ENCODE measurements at regions not wholly inside any gene's neighbourhood (a gene's known extent, or its start where the extent isn't known, plus 50 kb on each side); places are given as distances from the start of the nearest gene placed in this dataset.

DNA sequence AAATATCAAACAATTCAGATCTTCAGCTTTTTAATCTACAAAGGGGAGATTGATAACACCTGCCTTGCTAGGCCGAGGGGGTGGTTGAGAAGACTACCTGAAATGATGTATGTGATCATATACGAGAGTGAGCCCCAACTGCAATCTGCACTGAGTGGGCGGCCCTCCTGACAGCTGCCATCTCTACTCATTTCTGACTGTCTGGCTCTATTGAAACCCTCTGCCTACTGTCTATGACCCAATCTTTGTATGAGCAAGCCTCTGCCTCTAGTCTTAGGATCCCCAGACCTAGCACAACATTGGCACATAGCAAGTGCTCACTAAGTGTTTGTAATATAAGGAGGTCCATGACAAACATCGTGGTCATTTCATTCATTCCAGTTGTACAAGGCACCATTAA, 144.4 kb upstream of the NR2F2 start:
- TF ChIP-seq, protein P1, sequence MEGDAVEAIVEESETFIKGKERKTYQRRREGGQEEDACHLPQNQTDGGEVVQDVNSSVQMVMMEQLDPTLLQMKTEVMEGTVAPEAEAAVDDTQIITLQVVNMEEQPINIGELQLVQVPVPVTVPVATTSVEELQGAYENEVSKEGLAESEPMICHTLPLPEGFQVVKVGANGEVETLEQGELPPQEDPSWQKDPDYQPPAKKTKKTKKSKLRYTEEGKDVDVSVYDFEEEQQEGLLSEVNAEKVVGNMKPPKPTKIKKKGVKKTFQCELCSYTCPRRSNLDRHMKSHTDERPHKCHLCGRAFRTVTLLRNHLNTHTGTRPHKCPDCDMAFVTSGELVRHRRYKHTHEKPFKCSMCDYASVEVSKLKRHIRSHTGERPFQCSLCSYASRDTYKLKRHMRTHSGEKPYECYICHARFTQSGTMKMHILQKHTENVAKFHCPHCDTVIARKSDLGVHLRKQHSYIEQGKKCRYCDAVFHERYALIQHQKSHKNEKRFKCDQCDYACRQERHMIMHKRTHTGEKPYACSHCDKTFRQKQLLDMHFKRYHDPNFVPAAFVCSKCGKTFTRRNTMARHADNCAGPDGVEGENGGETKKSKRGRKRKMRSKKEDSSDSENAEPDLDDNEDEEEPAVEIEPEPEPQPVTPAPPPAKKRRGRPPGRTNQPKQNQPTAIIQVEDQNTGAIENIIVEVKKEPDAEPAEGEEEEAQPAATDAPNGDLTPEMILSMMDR (IDR thresholded peaks at IDR 0.05) = no peak
- TF ChIP-seq POLR2A (IDR thresholded peaks at IDR 0.05) (no peak), POLR2AphosphoS5 (IDR thresholded peaks at IDR 0.05) (no peak), EP300 (IDR thresholded peaks at IDR 0.05) (no peak)
- no peaks in the 10 kb centered on the region for H3K9me3 ChIP-seq
- no peak for DNase-seq (ENCODE audit: low spot score in 2 of 2)
- H3K27me3 ChIP-seq = no peaks in the 10 kb centered on the region
- WGBS = 93% methylated on average over 4 of the region's 4 CpGs
- peaks cover 12% of the 10 kb centered on the region for H3K4me1 ChIP-seq
- H3K36me3 ChIP-seq = no peaks in the 10 kb centered on the region
- H3K27ac ChIP-seq = no peak overlapping the region
- H3K4me3 ChIP-seq = no peak overlapping the region

DNA sequence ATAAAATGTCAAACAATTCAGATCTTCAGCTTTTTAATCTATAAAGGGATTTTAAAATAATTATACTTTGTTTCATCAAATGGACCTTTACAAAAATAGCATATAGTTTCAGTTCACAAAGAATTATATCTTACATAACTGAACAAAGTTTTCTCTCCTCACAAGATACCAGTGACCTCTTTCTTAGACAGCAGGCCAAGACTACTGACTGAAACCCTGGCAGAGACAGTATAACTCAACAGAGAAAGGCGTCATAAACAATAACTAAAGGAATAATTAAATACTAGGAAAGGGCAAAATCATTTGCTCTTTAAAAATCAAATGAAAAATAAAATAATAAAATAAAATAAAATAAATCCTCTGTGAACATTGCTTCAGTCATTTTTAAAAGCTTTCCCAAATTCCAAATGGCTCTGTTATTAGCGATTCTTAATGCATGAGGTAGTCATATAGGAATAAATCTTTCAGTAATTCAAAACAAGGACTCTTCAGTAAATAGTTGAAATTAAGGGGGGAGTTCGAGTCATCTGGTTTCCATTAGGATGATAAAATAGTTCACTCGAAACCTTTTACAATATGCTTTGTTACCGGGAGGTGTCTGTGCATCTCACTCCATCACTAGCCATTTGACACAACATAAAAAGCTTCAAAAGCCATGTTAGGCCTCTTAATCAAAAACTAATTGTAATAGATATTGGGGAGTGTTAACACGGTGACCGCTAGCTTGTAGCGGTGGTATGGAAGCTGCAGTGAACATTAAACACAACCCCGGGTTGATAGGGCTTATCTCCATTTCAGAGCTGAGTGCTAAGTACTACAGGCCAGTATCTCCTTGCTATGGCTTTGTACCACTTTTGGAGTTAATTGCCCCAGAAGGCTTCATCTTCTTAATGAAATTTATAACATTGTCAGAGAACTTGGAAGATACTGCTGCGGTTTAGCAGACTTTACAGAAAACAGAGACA, 142.9 kb upstream of the NR2F2 start:
- Histone ChIP-seq H3K27me3 (no peaks in the 10 kb centered on the region), H3K36me3 (no peaks in the 10 kb centered on the region), H3K9me3 (no peaks in the 10 kb centered on the region), H3K27ac (no peak overlapping the region), H3K4me1 (no peaks in the 10 kb centered on the region), H3K4me3 (no peak overlapping the region)
- no peak for DNase-seq (ENCODE audit: low spot score in 2 of 2)
- TF ChIP-seq, protein P1 (IDR thresholded peaks at IDR 0.05) = no peak
- TF ChIP-seq POLR2A (IDR thresholded peaks at IDR 0.05) (no peak), POLR2AphosphoS5 (IDR thresholded peaks at IDR 0.05) (no peak), EP300 (IDR thresholded peaks at IDR 0.05) (no peak)
- WGBS = 75% methylated on average over 10 of the region's 10 CpGs

DNA sequence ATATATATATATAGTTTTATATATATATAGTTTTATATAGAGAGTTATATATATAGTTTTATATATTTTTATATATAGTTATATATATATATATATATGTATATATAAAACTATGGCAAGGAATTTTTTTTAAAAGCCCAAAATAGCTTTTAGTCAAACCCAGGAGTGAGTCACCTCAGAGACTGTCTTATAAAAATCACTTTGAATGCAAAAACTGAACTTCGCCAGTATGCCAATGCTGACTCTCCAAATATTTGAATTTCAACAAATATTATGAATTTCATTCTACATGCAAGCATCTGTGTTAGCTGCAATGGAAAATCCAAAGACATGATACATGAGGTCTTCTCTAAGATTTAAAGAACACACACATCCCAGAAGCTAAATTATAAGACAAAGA, 132.8 kb upstream of the NR2F2 start:
- 84% methylated on average over 1 of the region's 1 CpG for WGBS
- Histone ChIP-seq H3K9me3 (no peaks in the 10 kb centered on the region), H3K4me1 (no peaks in the 10 kb centered on the region), H3K27ac (no peak overlapping the region), H3K4me3 (no peak overlapping the region), H3K27me3 (peaks cover 14% of the 10 kb centered on the region), H3K36me3 (no peaks in the 10 kb centered on the region)
- DNase-seq (ENCODE audit: low spot score in 2 of 2) = no peak
- TF ChIP-seq, protein P1 (IDR thresholded peaks at IDR 0.05) = no peak
- TF ChIP-seq POLR2A (IDR thresholded peaks at IDR 0.05) = no peak
- TF ChIP-seq EP300 (IDR thresholded peaks at IDR 0.05) = no peak
- no peak for TF ChIP-seq POLR2AphosphoS5 (IDR thresholded peaks at IDR 0.05)

DNA sequence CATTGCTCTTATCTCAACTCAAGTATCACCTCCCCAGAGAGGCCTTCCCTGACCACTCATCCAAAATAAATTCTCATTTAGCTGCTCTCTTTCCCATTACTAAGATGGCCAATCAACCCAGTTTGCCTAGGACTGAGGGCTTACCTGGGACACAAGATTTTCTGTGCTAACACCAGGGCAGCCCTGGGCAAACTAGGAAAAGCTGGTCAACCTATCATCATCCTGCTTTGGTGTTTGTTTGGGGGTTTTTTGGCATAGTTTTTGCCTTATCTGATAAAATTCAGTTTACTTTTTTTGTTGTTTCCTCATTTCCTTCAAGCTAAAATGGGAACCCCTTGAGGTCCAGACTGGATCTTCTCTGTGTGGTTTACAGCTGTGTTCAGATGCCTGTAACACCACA, 131.4 kb upstream of the NR2F2 start:
- H3K9me3 ChIP-seq = no peaks in the 10 kb centered on the region
- no peak overlapping the region for H3K27ac ChIP-seq
- no peaks in the 10 kb centered on the region for H3K4me1 ChIP-seq
- DNase-seq (ENCODE audit: low spot score in 2 of 2) = no peak
- H3K27me3 ChIP-seq = peaks cover 14% of the 10 kb centered on the region
- no peaks in the 10 kb centered on the region for H3K36me3 ChIP-seq
- H3K4me3 ChIP-seq = no peak overlapping the region
- TF ChIP-seq, protein P1 (IDR thresholded peaks at IDR 0.05) = no peak
- TF ChIP-seq EP300 (IDR thresholded peaks at IDR 0.05) = no peak

DNA sequence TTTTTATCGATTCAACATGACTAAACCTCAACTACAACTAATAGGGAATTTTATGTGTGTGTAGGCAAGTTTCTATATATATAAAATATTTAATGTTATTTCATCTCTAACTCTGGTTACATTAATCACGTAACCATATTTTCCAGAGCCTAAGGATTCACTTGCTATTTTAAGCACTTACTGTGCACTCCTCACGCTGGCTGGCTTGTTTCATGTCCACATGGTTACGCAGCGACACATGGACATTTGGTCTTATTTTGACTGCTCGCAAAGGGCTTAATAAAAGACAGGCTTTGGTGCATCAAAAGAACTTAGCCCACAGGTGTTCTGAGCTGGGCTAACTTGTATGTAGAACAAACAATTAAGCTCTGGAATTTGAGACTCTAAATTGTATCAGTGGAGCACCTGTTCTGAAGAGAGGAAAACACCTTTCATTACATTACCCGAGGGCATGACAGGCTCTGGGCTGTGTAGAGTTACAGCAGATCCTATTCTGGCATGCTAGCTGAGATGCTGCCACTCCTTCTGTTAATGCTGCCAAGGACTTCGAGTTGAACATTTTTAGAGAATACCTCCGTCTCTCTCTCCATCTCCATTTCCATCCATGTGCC, 130.0 kb upstream of the NR2F2 start:
- 46% methylated on average over 9 of the region's 9 CpGs for WGBS
- no peak overlapping the region for H3K4me3 ChIP-seq
- no peaks in the 10 kb centered on the region for H3K9me3 ChIP-seq
- no peaks in the 10 kb centered on the region for H3K36me3 ChIP-seq
- H3K4me1 ChIP-seq = no peaks in the 10 kb centered on the region
- no peak overlapping the region for H3K27ac ChIP-seq
- no peak for DNase-seq (ENCODE audit: low spot score in 2 of 2)
- no peak for TF ChIP-seq POLR2A (IDR thresholded peaks at IDR 0.05)
- TF ChIP-seq, protein P1 (IDR thresholded peaks at IDR 0.05) = no peak
- TF ChIP-seq POLR2AphosphoS5 (IDR thresholded peaks at IDR 0.05) = no peak
- H3K27me3 ChIP-seq = peaks cover 14% of the 10 kb centered on the region

All from suprapubic skin (tissue), 4 donors.